PC-9 (cell line): ENCODE measurements at regions not wholly inside any gene's neighbourhood (a gene's known extent, or its start where the extent isn't known, plus 50 kb on each side); places are given as distances from the start of the nearest gene placed in this dataset.

Experiments used
- BruUV-seq: library from RNA; stranded (reverse); fragments of 400-500 nt; replicated peaks from 2 replicates; lab custom pipeline; 2021; lab: Mats Ljungman, UMichigan
- CTCF ChIA-PET: fragments of 300-600 bp; sonication (Branson Sonifier 250); formaldehyde crosslinking; loops from one replicate; lab custom pipeline; 2022; ENCODE audit warnings: antibody characterized with exemption; lab: Charles Lee
- POLR2A ChIA-PET: fragments of 300-600 bp; sonication (Branson Sonifier 250); formaldehyde crosslinking; loops from one replicate; lab custom pipeline; 2022; ENCODE audit warnings: antibody characterized with exemption; ENCODE audit not compliant: unreplicated experiment; lab: Charles Lee
- DNase-seq, 2 experiments: peaks; one replicate each; pipeline versions ENCODE4 v3.0.0 to v3.0.0-alpha.2; 2015 to 2022; ENCODE audit warnings: mixed read lengths in 1 of 2
- H2AFZ ChIP-seq: fragments of 200-600 bp; sonication (generic); 2 replicates; pipeline ENCODE4 v1.8.1; 2017; ENCODE audit warnings: antibody characterized with exemption
- H3F3A ChIP-seq: fragments of 200-600 bp; sonication (generic); 2 replicates; pipeline ENCODE4 v1.8.1; 2017; ENCODE audit warnings: antibody characterized with exemption, mild to moderate bottlenecking, low read depth; ENCODE audit not compliant: insufficient read depth
- H3K27ac ChIP-seq: fragments of 200-600 bp; sonication (generic); 2 replicates; pipeline ENCODE4 v1.6.1; 2016; ENCODE audit warnings: mixed run types
- H3K27me3 ChIP-seq: fragments of 200-600 bp; sonication (generic); 2 replicates; pipeline ENCODE4 v1.6.1; 2016; ENCODE audit warnings: low read depth, mixed run types; ENCODE audit not compliant: insufficient read depth
- H3K36me3 ChIP-seq: fragments of 200-600 bp; sonication (generic); 2 replicates; pipeline ENCODE4 v1.6.1; 2016; ENCODE audit warnings: low read depth, mixed run types
- H3K4me1 ChIP-seq: fragments of 200-600 bp; sonication (generic); replicated peaks from 2 replicates; pipeline ENCODE4 v1.6.1; 2016; ENCODE audit warnings: mixed run types; ENCODE audit not compliant: insufficient read depth
- H3K4me2 ChIP-seq: fragments of 200-600 bp; sonication (generic); 2 replicates; pipeline ENCODE4 v1.6.1; 2017; ENCODE audit warnings: mixed run types
- H3K4me3 ChIP-seq: fragments of 200-600 bp; sonication (generic); 2 replicates; pipeline ENCODE4 v1.6.1; 2016; ENCODE audit warnings: mixed run types
- H3K79me2 ChIP-seq: fragments of 200-600 bp; sonication (generic); 2 replicates; pipeline ENCODE4 v1.6.1; 2017; ENCODE audit warnings: low read depth, mixed run types
- H3K9me2 ChIP-seq: fragments of 200-600 bp; sonication (generic); 2 replicates; pipeline ENCODE4 v1.8.1; 2017; ENCODE audit warnings: mild to moderate bottlenecking; ENCODE audit not compliant: insufficient read depth
- H3K9me3 ChIP-seq: fragments of 200-600 bp; sonication (generic); 2 replicates; pipeline ENCODE4 v1.8.1; 2016; ENCODE audit warnings: low read depth; ENCODE audit not compliant: insufficient read depth
- H4K20me1 ChIP-seq: fragments of 200-600 bp; sonication (generic); 2 replicates; pipeline ENCODE4 v1.8.1; 2017; ENCODE audit not compliant: insufficient read depth
- CTCF ChIP-seq: fragments of 200-600 bp; sonication (generic); conservative IDR thresholded peaks from 2 replicates; pipeline ENCODE4 v1.6.1; 2017; ENCODE audit warnings: mixed run types, antibody characterized with exemption, mild to moderate bottlenecking, moderate library complexity
- EZH2 ChIP-seq: fragments of 200-600 bp; sonication (generic); IDR thresholded peaks from 2 replicates; pipeline ENCODE4 v1.8.0; 2017; ENCODE audit warnings: antibody characterized with exemption, low read depth
- intact Hi-C: fragments of 100-400 bp; cut with micrococcal nuclease; formaldehyde crosslinking; loops from one replicate; pipeline ENCODE4 v1.10.0; 2022; ENCODE audit not compliant: unreplicated experiment

- H3K27me3 ChIP-seq, result no peaks in the 10 kb centered on the region
- intact Hi-C loops, result no loop called here
- no peaks in the 10 kb centered on the region for H3K79me2 ChIP-seq
- H3K36me3 ChIP-seq, result no peaks in the 10 kb centered on the region
- no TSS peak for BruUV-seq
- CTCF ChIA-PET, result no interaction called here
- peak in 1 of 2 experiments; percentile 49 for DNase-seq
- H3F3A ChIP-seq, result no peaks in the 10 kb centered on the region
- no peak for TF ChIP-seq EZH2
- TF ChIP-seq CTCF, result no peak
- H3K27ac ChIP-seq, result no peak overlapping the region
- POLR2A ChIA-PET, result interaction anchor here (0.5 kb wide), 1 partner anchor 74 kb away, joined by 4 read pairs; no protein-coding TSS in a partner anchor
- H2AFZ ChIP-seq, result no peak overlapping the region
- H4K20me1 ChIP-seq, result no peaks in the 10 kb centered on the region
- H3K4me2 ChIP-seq, result no peak overlapping the region
- H3K4me3 ChIP-seq, result no peak overlapping the region
- H3K4me1 ChIP-seq, result peaks cover 14% of the 10 kb centered on the region
- H3K9me2 ChIP-seq, result no peaks in the 10 kb centered on the region
- no peaks in the 10 kb centered on the region for H3K9me3 ChIP-seq
Measured at GRCh38 chr11:15695096-15695721, 580.5 kb downstream of the INSC start.

- ChIA-PET CTCF (no interaction called here), POLR2A (no interaction called here)
- Histone ChIP-seq H3K4me3 (no peak overlapping the region), H3K4me1 (peaks cover 14% of the 10 kb centered on the region), H3K9me3 (no peaks in the 10 kb centered on the region), H3K79me2 (no peaks in the 10 kb centered on the region), H3K36me3 (no peaks in the 10 kb centered on the region), H3K27ac (no peak overlapping the region), H3K9me2 (no peaks in the 10 kb centered on the region), H3K4me2 (no peak overlapping the region), H3F3A (no peaks in the 10 kb centered on the region), H3K27me3 (no peaks in the 10 kb centered on the region), H2AFZ (no peak overlapping the region), H4K20me1 (no peaks in the 10 kb centered on the region)
- TF ChIP-seq EZH2, result no peak
- TF ChIP-seq CTCF, result no peak
- intact Hi-C loops, result no loop called here
- no peak for DNase-seq
- BruUV-seq, result no TSS peak
Measured at GRCh38 chr11:15696069-15696468, 581.3 kb downstream of the INSC start.

- H3K27ac ChIP-seq, result no peak overlapping the region
- no peak overlapping the region for H3K4me3 ChIP-seq
- intact Hi-C loops, result no loop called here
- ChIA-PET POLR2A (no interaction called here), CTCF (no interaction called here)
- no peaks in the 10 kb centered on the region for H3K36me3 ChIP-seq
- no peak overlapping the region for H2AFZ ChIP-seq
- no peaks in the 10 kb centered on the region for H3K9me2 ChIP-seq
- TF ChIP-seq EZH2 (no peak), CTCF (no peak)
- DNase-seq, result no peak
- H3K4me2 ChIP-seq, result no peak overlapping the region
- no peaks in the 10 kb centered on the region for H3K79me2 ChIP-seq
- BruUV-seq, result no TSS peak
- no peaks in the 10 kb centered on the region for H3F3A ChIP-seq
- no peaks in the 10 kb centered on the region for H3K27me3 ChIP-seq
- H3K9me3 ChIP-seq, result no peaks in the 10 kb centered on the region
- H3K4me1 ChIP-seq, result peaks cover 5% of the 10 kb centered on the region
- H4K20me1 ChIP-seq, result no peaks in the 10 kb centered on the region
Measured at GRCh38 chr11:15697437-15698236, 582.9 kb downstream of the INSC start.
